HCT116 (cell line): ENCODE measurements at regions not wholly inside any gene's neighbourhood (a gene's known extent, or its start where the extent isn't known, plus 50 kb on each side); places are given as distances from the start of the nearest gene placed in this dataset.
"Not testable (repeated sequence)": the region's sequence is repeated elsewhere in the genome, so short reads cannot be mapped to it uniquely, and the experiment has no call there.

Source experiments
- ATAC-seq: fragments of 200-7000 bp; cut with Tn5 transposase; 2 replicates; pipeline ENCODE4 v1.9.1; 2020; ENCODE audit warnings: mild to moderate bottlenecking, moderate library complexity
- BruUV-seq: library from RNA; stranded (reverse); fragments of 400-500 nt; replicated peaks from 2 replicates; lab custom pipeline; 2021; lab: Mats Ljungman, UMichigan
- CTCF ChIA-PET: fragments of 300-600 bp; sonication (Branson Sonifier 250); formaldehyde crosslinking; loops from one replicate; lab custom pipeline; 2021; ENCODE audit warnings: antibody characterized with exemption; lab: Charles Lee
- POLR2A ChIA-PET: fragments of 300-600, 350-600 bp; sonication (Branson Sonifier 250); formaldehyde crosslinking; loops from one replicate; lab custom pipeline; 2021; ENCODE audit warnings: antibody characterized with exemption; lab: Charles Lee
- RAD21 ChIA-PET, 2 experiments: fragments of 300-600 bp; sonication (Branson Sonifier 250); formaldehyde crosslinking; loops; one replicate each; lab custom pipeline; 2023; ENCODE audit warnings: low total read pairs in 2 of 2; ENCODE audit not compliant: uncharacterized antibody in 2 of 2, unreplicated experiment in 2 of 2, low non-redundant PET in 1 of 2; lab: Charles Lee
- DNase-seq: peaks from one replicate; pipeline ENCODE4 v3.0.0-alpha.2; 2010; ENCODE audit warnings: low read depth, low spot score
- H2AFZ ChIP-seq: fragments of 200-600 bp; shearing (Covaris generic), sonication (generic); 2 replicates; pipeline ENCODE4 v1.6.1; 2017; ENCODE audit warnings: low read depth, mixed run types, mixed read lengths, antibody characterized with exemption, low read length; ENCODE audit not compliant: poor library complexity, severe bottlenecking
- H3K27ac ChIP-seq: 2 replicates; pipeline ENCODE4 v1.5.1; 2012; ENCODE audit warnings: low read depth, low read length
- H3K27me3 ChIP-seq: fragments of 200-600 bp; sonication (generic); 2 replicates; pipeline ENCODE4 v1.6.1; 2016; ENCODE audit warnings: mixed run types, low read length, mixed read lengths; ENCODE audit not compliant: insufficient read depth
- H3K36me3 ChIP-seq, 2 experiments: fragments of 200-500 bp in 1 of 2; fragments of 200-600 bp in 1 of 2; sonication (Bioruptor generic) in 1 of 2; sonication (generic) in 1 of 2; 2 replicates each; pipeline versions ENCODE4 v1.5.1 to v1.6.1; 2014 to 2016; ENCODE audit warnings: low read length in 2 of 2, inconsistent platforms in 1 of 2, mixed read lengths in 1 of 2, mixed run types in 1 of 2; ENCODE audit not compliant: insufficient read depth in 2 of 2, control insufficient read depth in 1 of 2
- H3K4me1 ChIP-seq, 2 experiments: fragments of 200-600 bp in 1 of 2; sonication (generic) in 1 of 2; 2 replicates each; pipeline versions ENCODE4 v1.5.1 to v1.6.1; 2012 to 2017; ENCODE audit warnings: low read length in 2 of 2, inconsistent platforms in 1 of 2, mild to moderate bottlenecking in 1 of 2, mixed read lengths in 1 of 2, mixed run types in 1 of 2, moderate library complexity in 1 of 2; ENCODE audit not compliant: insufficient read depth in 2 of 2, control insufficient read depth in 1 of 2
- H3K4me2 ChIP-seq: fragments of 200-600 bp; sonication (generic); 2 replicates; pipeline ENCODE4 v1.6.1; 2017; ENCODE audit warnings: mixed run types, low read length, mixed read lengths
- H3K4me3 ChIP-seq, 2 experiments: fragments of 200-600 bp in 1 of 2; sonication (generic) in 1 of 2; replicated peaks in 1 of 2; 2 replicates each; pipeline ENCODE4 v1.5.1; 2011 to 2016; ENCODE audit warnings: low read length in 2 of 2, control low read depth in 1 of 2, low read depth in 1 of 2, mild to moderate bottlenecking in 1 of 2, mixed read lengths in 1 of 2, mixed run types in 1 of 2
- H3K79me2 ChIP-seq: fragments of 200-600 bp; sonication (generic); 2 replicates; pipeline ENCODE4 v1.6.1; 2017; ENCODE audit warnings: mild to moderate bottlenecking, mixed run types, low read length, moderate library complexity, mixed read lengths; ENCODE audit not compliant: insufficient read depth
- H3K9ac ChIP-seq: fragments of 200-600 bp; sonication (generic); 2 replicates; pipeline ENCODE4 v1.6.1; 2016; ENCODE audit warnings: low read length, mixed read lengths
- H3K9me2 ChIP-seq: fragments of 200-600 bp; sonication (generic), shearing (Covaris generic); 2 replicates; pipeline ENCODE4 v1.6.1; 2017; ENCODE audit warnings: mixed run types, mild to moderate bottlenecking, moderate library complexity; ENCODE audit not compliant: insufficient read depth
- H3K9me3 ChIP-seq, 2 experiments: fragments of 200-500 bp in 1 of 2; fragments of 200-600 bp in 1 of 2; sonication (Bioruptor generic) in 1 of 2; sonication (generic) in 1 of 2; 2 replicates each; pipeline ENCODE4 v1.6.1; 2014 to 2017; ENCODE audit warnings: low read length in 2 of 2, mixed read lengths in 2 of 2, inconsistent platforms in 1 of 2, low read depth in 1 of 2, mild to moderate bottlenecking in 1 of 2, mixed run types in 1 of 2, moderate library complexity in 1 of 2; ENCODE audit not compliant: control insufficient read depth in 1 of 2, insufficient read depth in 1 of 2
- H4K20me1 ChIP-seq: fragments of 200-600 bp; sonication (generic), shearing (Covaris generic); 2 replicates; pipeline ENCODE4 v1.6.1; 2017; ENCODE audit warnings: mixed run types, mild to moderate bottlenecking, moderate library complexity; ENCODE audit not compliant: insufficient read depth
- EZH2 ChIP-seq: fragments of 200-600 bp; sonication (generic); IDR thresholded peaks from 2 replicates; pipeline ENCODE4 v1.6.1; 2017; ENCODE audit warnings: antibody characterized with exemption, mixed run types
- FOSL1 ChIP-seq: IDR thresholded peaks from 2 replicates; pipeline ENCODE4 v1.6.1; 2012; ENCODE audit warnings: low read depth
- POLR2A ChIP-seq: IDR thresholded peaks from 2 replicates; pipeline ENCODE4 v1.7.0; 2011; ENCODE audit warnings: borderline replicate concordance; ENCODE audit not compliant: insufficient read depth, insufficient read length; ENCODE audit errors: extremely low read depth
- RAD21 ChIP-seq: IDR thresholded peaks from 2 replicates; pipeline ENCODE4 v1.6.1; 2012; ENCODE audit warnings: low read depth, mild to moderate bottlenecking
- REST ChIP-seq: IDR thresholded peaks from 2 replicates; pipeline ENCODE4 v1.6.1; 2012; ENCODE audit warnings: low read depth
- TCF7L2 ChIP-seq: IDR thresholded peaks from 2 replicates; pipeline ENCODE4 v1.7.0; 2011; ENCODE audit warnings: borderline replicate concordance, inconsistent platforms; ENCODE audit not compliant: insufficient read depth, insufficient read length; ENCODE audit errors: extremely low read depth
- YY1 ChIP-seq: IDR thresholded peaks from 2 replicates; pipeline ENCODE4 v1.6.1; 2011; ENCODE audit warnings: low read length, low read depth, moderate library complexity, mild to moderate bottlenecking; ENCODE audit not compliant: insufficient replicate concordance; ENCODE audit errors: extremely low read depth
- intact Hi-C: fragments of 100-400 bp; cut with micrococcal nuclease; formaldehyde crosslinking; loops from 2 replicates; pipeline ENCODE4 v1.10.0; 2022

GRCh38 chr1:68725001-68725752 is 228.3 kb upstream of the DEPDC1 start:
- H3K36me3 ChIP-seq, result no peaks in the 10 kb centered on the region
- H3K27me3 ChIP-seq, result no peaks in the 10 kb centered on the region
- intact Hi-C loops, result no loop called here
- no peaks in the 10 kb centered on the region for H3K4me1 ChIP-seq
- H3K4me2 ChIP-seq, result no peak overlapping the region
- BruUV-seq, result no TSS peak
- DNase-seq (no peak), ATAC-seq (no peak)
- H3K9me2 ChIP-seq, result no peaks in the 10 kb centered on the region
- H3K9me3 ChIP-seq, result no peaks in the 10 kb centered on the region
- ChIA-PET POLR2A (no interaction called here), CTCF (no interaction called here), RAD21 (no interaction called here)
- no peak overlapping the region for H3K27ac ChIP-seq
- H3K79me2 ChIP-seq, result no peaks in the 10 kb centered on the region
- H3K9ac ChIP-seq, result no peak overlapping the region
- no peaks in the 10 kb centered on the region for H4K20me1 ChIP-seq
- TF ChIP-seq REST (no peak), RAD21 (no peak), EZH2 (no peak), FOSL1 (no peak), TCF7L2 (no peak), POLR2A (no peak), YY1 (no peak)
- no peak overlapping the region for H2AFZ ChIP-seq
- no peak overlapping the region for H3K4me3 ChIP-seq

- ATAC-seq, RAD21 ChIA-PET, BruUV-seq, H3K4me3 ChIP-seq, intact Hi-C loops, H3K4me1 ChIP-seq, H3K9ac ChIP-seq, H3K27ac ChIP-seq, H3K27me3 ChIP-seq, H3K36me3 ChIP-seq, H3K4me2 ChIP-seq, H3K9me2 ChIP-seq, POLR2A ChIA-PET, CTCF ChIA-PET, H3K79me2 ChIP-seq, DNase-seq, H3K9me3 ChIP-seq, H2AFZ ChIP-seq, H4K20me1 ChIP-seq: not testable (repeated sequence)
Measured at GRCh38 chr1:68739486-68739885, 242.6 kb upstream of the DEPDC1 start.
